Effector memory CD4-positive, alpha-beta T cell (primary cell): ENCODE measurements at regions not wholly inside any gene's neighbourhood (a gene's known extent, or its start where the extent isn't known, plus 50 kb on each side); places are given as distances from the start of the nearest gene placed in this dataset.

Experiments
- DNase-seq, 3 donors: peaks; one replicate each; pipeline ENCODE4 v3.0.0-alpha.2; 2020
- H3K27ac ChIP-seq: 2 replicates; pipeline ENCODE4 v1.7.0; 2013; ENCODE audit warnings: mild to moderate bottlenecking, low read length, moderate library complexity; ENCODE audit not compliant: insufficient read depth, poor library complexity, severe bottlenecking
- H3K27me3 ChIP-seq: replicated peaks from 2 replicates; pipeline ENCODE4 v1.7.0; 2013; ENCODE audit warnings: mild to moderate bottlenecking, low read length; ENCODE audit not compliant: insufficient read depth, control insufficient read depth, poor library complexity, severe bottlenecking
- H3K36me3 ChIP-seq: 2 replicates; pipeline ENCODE4 v1.7.0; 2013; ENCODE audit warnings: mild to moderate bottlenecking, low read length, moderate library complexity; ENCODE audit not compliant: control insufficient read depth, insufficient read depth
- H3K4me1 ChIP-seq: 2 replicates; pipeline ENCODE4 v1.7.0; 2013; ENCODE audit warnings: low read length, mild to moderate bottlenecking; ENCODE audit not compliant: control insufficient read depth, insufficient read depth, poor library complexity, severe bottlenecking
- H3K4me3 ChIP-seq: 2 replicates; pipeline ENCODE4 v1.7.0; 2013; ENCODE audit warnings: low read length, low read depth, mild to moderate bottlenecking; ENCODE audit not compliant: insufficient read depth, poor library complexity, severe bottlenecking
- H3K9me3 ChIP-seq: 2 replicates; pipeline ENCODE4 v1.7.0; 2013; ENCODE audit warnings: mild to moderate bottlenecking, low read length, moderate library complexity; ENCODE audit not compliant: control insufficient read depth

GRCh38 chr2:12381543-12382325, 335.0 kb upstream of the TRIB2 start:
- H3K9me3 ChIP-seq: no peaks in the 10 kb centered on the region
- H3K4me3 ChIP-seq: no peak overlapping the region
- H3K4me1 ChIP-seq: no peaks in the 10 kb centered on the region
- no peak overlapping the region for H3K27ac ChIP-seq
- H3K36me3 ChIP-seq: no peaks in the 10 kb centered on the region
- no peaks in the 10 kb centered on the region for H3K27me3 ChIP-seq
- DNase-seq: no peak

GRCh38 chr2:12382366-12382765, 334.4 kb upstream of the TRIB2 start:
- Histone ChIP-seq H3K36me3 (no peaks in the 10 kb centered on the region), H3K9me3 (no peaks in the 10 kb centered on the region), H3K4me1 (no peaks in the 10 kb centered on the region), H3K27ac (no peak overlapping the region), H3K4me3 (no peak overlapping the region), H3K27me3 (no peaks in the 10 kb centered on the region)
- no peak for DNase-seq

- Histone ChIP-seq H3K27ac (no peak overlapping the region), H3K4me1 (no peaks in the 10 kb centered on the region), H3K4me3 (no peak overlapping the region), H3K9me3 (no peaks in the 10 kb centered on the region), H3K36me3 (no peaks in the 10 kb centered on the region), H3K27me3 (no peaks in the 10 kb centered on the region)
- DNase-seq: no peak
Observed at GRCh38 chr2:12389344-12390045, 327.2 kb upstream of the TRIB2 start.

GRCh38 chr2:12391116-12391515, 325.6 kb upstream of the TRIB2 start:
- Histone ChIP-seq H3K27ac (no peak overlapping the region), H3K9me3 (no peaks in the 10 kb centered on the region), H3K27me3 (no peaks in the 10 kb centered on the region)

DNA sequence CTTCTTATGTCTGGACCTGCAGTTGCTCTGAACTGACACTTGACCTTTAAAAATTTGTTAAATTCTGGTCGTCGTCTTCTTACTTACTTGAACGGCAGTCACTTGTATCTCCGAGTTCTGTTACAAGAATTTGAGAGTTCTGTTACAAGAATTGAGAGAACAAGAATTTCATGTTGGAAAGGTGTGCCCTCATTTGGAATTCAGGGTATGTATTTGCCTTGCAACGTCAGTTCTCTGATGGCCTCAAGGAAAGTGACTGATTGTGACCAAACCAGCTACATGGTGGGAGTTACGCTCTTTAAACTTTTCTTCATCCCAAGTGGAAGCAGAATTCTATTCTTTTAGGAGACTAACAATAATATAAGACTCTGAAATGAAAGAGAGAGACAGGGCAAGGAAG, 320.0 kb upstream of the TRIB2 start:
- Histone ChIP-seq H3K36me3 (no peaks in the 10 kb centered on the region), H3K4me1 (no peaks in the 10 kb centered on the region), H3K9me3 (no peaks in the 10 kb centered on the region), H3K4me3 (no peak overlapping the region), H3K27ac (no peak overlapping the region), H3K27me3 (no peaks in the 10 kb centered on the region)
- DNase-seq: no peak

More at GRCh38 chr2:12391116-12391515, 325.6 kb upstream of the TRIB2 start:
- no peak for DNase-seq
- H3K4me3 ChIP-seq: no peak overlapping the region
- no peaks in the 10 kb centered on the region for H3K36me3 ChIP-seq
- H3K4me1 ChIP-seq: no peaks in the 10 kb centered on the region

DNA sequence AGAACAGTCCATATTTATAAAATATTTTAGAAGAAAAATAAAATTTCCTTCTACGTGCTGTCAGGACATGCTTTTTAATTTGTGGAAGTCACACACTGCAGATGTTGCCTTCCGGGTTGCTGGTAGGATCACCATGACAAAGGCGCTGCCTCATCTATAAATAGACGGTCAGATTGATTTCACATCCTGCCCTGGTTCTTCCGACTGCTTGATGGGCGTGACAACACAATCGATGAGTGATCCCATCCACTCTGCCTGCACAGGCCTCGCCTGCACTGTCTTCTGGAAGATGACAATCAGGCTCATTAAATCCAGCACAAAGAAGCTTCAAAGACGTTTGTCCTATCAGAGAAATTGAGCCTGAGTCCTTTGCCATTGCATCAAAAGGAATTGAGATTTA, 318.9 kb upstream of the TRIB2 start:
- H3K9me3 ChIP-seq: no peaks in the 10 kb centered on the region
- no peaks in the 10 kb centered on the region for H3K36me3 ChIP-seq
- H3K27me3 ChIP-seq: no peaks in the 10 kb centered on the region
- no peaks in the 10 kb centered on the region for H3K4me1 ChIP-seq
- no peak overlapping the region for H3K4me3 ChIP-seq
- H3K27ac ChIP-seq: no peak overlapping the region
- no peak for DNase-seq

GRCh38 chr2:12399240-12399639, 317.5 kb upstream of the TRIB2 start:
- H3K27me3 ChIP-seq: no peaks in the 10 kb centered on the region

GRCh38 chr2:12400543-12400942, 316.2 kb upstream of the TRIB2 start:
- Histone ChIP-seq H3K27me3 (no peaks in the 10 kb centered on the region), H3K4me1 (no peaks in the 10 kb centered on the region), H3K4me3 (no peak overlapping the region), H3K36me3 (no peaks in the 10 kb centered on the region), H3K9me3 (no peaks in the 10 kb centered on the region), H3K27ac (no peak overlapping the region)
- no peak for DNase-seq

More at GRCh38 chr2:12399240-12399639, 317.5 kb upstream of the TRIB2 start:
- no peaks in the 10 kb centered on the region for H3K36me3 ChIP-seq
- H3K27ac ChIP-seq: no peak overlapping the region
- no peaks in the 10 kb centered on the region for H3K4me1 ChIP-seq
- no peak overlapping the region for H3K4me3 ChIP-seq
- no peak for DNase-seq
- no peaks in the 10 kb centered on the region for H3K9me3 ChIP-seq

- no peak for DNase-seq
- no peaks in the 10 kb centered on the region for H3K4me1 ChIP-seq
- no peaks in the 10 kb centered on the region for H3K27me3 ChIP-seq
- H3K4me3 ChIP-seq: no peak overlapping the region
- H3K9me3 ChIP-seq: no peaks in the 10 kb centered on the region
- H3K36me3 ChIP-seq: no peaks in the 10 kb centered on the region
- H3K27ac ChIP-seq: no peak overlapping the region
Observed at GRCh38 chr2:12402440-12403139, 314.1 kb upstream of the TRIB2 start.

DNA sequence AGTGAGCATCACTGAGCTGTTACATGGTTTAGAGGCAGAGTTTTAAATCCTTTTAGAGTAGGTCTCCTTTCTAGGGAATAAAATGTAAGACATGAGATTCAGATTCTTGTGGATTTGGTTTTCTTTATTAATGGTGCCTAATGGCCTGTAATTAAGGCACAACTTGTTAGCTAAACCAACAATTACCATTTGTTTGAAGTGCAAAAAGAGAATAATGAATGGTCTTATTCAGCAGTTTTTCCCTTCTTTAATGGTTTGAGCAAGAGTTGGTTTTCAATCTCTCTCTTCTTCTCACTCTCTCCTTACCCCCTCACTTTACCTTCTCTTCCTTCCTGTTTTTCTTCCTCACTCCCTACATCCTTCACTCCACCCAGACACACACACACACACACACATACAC, 312.2 kb upstream of the TRIB2 start:
- Histone ChIP-seq H3K4me1 (no peaks in the 10 kb centered on the region), H3K9me3 (no peaks in the 10 kb centered on the region), H3K36me3 (no peaks in the 10 kb centered on the region), H3K4me3 (no peak overlapping the region), H3K27ac (no peak overlapping the region), H3K27me3 (no peaks in the 10 kb centered on the region)
- no peak for DNase-seq
